Activated naive CD8-positive, alpha-beta T cell treated with anti-CD3 and anti-CD28 coated beads, Interleukin-2, amount 50 U/mL, for 24 hours (primary cell): ENCODE measurements at regions not wholly inside any gene's neighbourhood (a gene's known extent, or its start where the extent isn't known, plus 50 kb on each side); places are given as distances from the start of the nearest gene placed in this dataset.

Experiments
- ATAC-seq: fragments of 150-1000 bp; cut with Tn5 transposase; one replicate; pipeline ENCODE4 v1.10.0; 2021
- DNase-seq: peaks from one replicate; pipeline ENCODE4 v3.0.0; 2021
- H3K27ac Mint-ChIP-seq: one replicate; pipeline ENCODE4 v1.8.0; 2021; ENCODE audit warnings: mild to moderate bottlenecking, mixed read lengths
- H3K27me3 Mint-ChIP-seq: one replicate; pipeline ENCODE4 v1.8.0; 2021; ENCODE audit warnings: mixed read lengths
- H3K36me3 Mint-ChIP-seq: one replicate; pipeline ENCODE4 v1.8.0; 2021; ENCODE audit warnings: low read depth, mixed read lengths
- H3K4me1 Mint-ChIP-seq: one replicate; pipeline ENCODE4 v1.8.0; 2021; ENCODE audit warnings: mixed read lengths
- H3K4me3 Mint-ChIP-seq: one replicate; pipeline ENCODE4 v1.8.0; 2021; ENCODE audit warnings: mild to moderate bottlenecking, moderate library complexity, mixed read lengths
- H3K9me3 Mint-ChIP-seq: one replicate; pipeline ENCODE4 v1.8.0; 2021; ENCODE audit warnings: mixed read lengths

GRCh38 chr7:120138497-120138896, 134.5 kb upstream of the KCND2 start:
- Mint-ChIP-seq H3K27me3 (no peaks in the 10 kb centered on the region), H3K4me3 (no peak overlapping the region), H3K4me1 (no peaks in the 10 kb centered on the region), H3K36me3 (no peaks in the 10 kb centered on the region), H3K9me3 (peaks cover 29% of the 10 kb centered on the region), H3K27ac (no peak overlapping the region)
- no peak for ATAC-seq
- DNase-seq: no peak

GRCh38 chr7:120156476-120156875, 116.5 kb upstream of the KCND2 start:
- H3K4me1 Mint-ChIP-seq: no peaks in the 10 kb centered on the region
- no peak for DNase-seq
- H3K4me3 Mint-ChIP-seq: no peak overlapping the region
- no peak overlapping the region for H3K27ac Mint-ChIP-seq
- H3K27me3 Mint-ChIP-seq: no peaks in the 10 kb centered on the region
- no peak for ATAC-seq
- no peaks in the 10 kb centered on the region for H3K36me3 Mint-ChIP-seq
- peaks cover 7% of the 10 kb centered on the region for H3K9me3 Mint-ChIP-seq

GRCh38 chr7:120160166-120160565, 112.8 kb upstream of the KCND2 start:
- ATAC-seq (no peak), DNase-seq (no peak)
- no peak overlapping the region for H3K4me3 Mint-ChIP-seq
- H3K9me3 Mint-ChIP-seq: peaks cover 7% of the 10 kb centered on the region
- H3K36me3 Mint-ChIP-seq: no peaks in the 10 kb centered on the region
- H3K4me1 Mint-ChIP-seq: no peaks in the 10 kb centered on the region
- H3K27ac Mint-ChIP-seq: no peak overlapping the region
- H3K27me3 Mint-ChIP-seq: no peaks in the 10 kb centered on the region

GRCh38 chr7:120163449-120163848, 109.5 kb upstream of the KCND2 start:
- Mint-ChIP-seq H3K27me3 (no peaks in the 10 kb centered on the region), H3K27ac (no peak overlapping the region), H3K4me3 (no peak overlapping the region), H3K9me3 (peaks cover 3% of the 10 kb centered on the region), H3K4me1 (no peaks in the 10 kb centered on the region), H3K36me3 (no peaks in the 10 kb centered on the region)
- DNase-seq (no peak), ATAC-seq (no peak)

GRCh38 chr7:120165227-120165626, 107.7 kb upstream of the KCND2 start:
- ATAC-seq (no peak), DNase-seq (no peak)
- Mint-ChIP-seq H3K4me3 (no peak overlapping the region), H3K27ac (no peak overlapping the region), H3K4me1 (no peaks in the 10 kb centered on the region), H3K9me3 (peaks cover 3% of the 10 kb centered on the region), H3K36me3 (no peaks in the 10 kb centered on the region), H3K27me3 (no peaks in the 10 kb centered on the region)

GRCh38 chr7:120168066-120168465, 104.9 kb upstream of the KCND2 start:
- DNase-seq (no peak), ATAC-seq (no peak)
- no peaks in the 10 kb centered on the region for H3K4me1 Mint-ChIP-seq
- H3K36me3 Mint-ChIP-seq: no peaks in the 10 kb centered on the region
- H3K4me3 Mint-ChIP-seq: no peak overlapping the region
- no peaks in the 10 kb centered on the region for H3K9me3 Mint-ChIP-seq
- H3K27ac Mint-ChIP-seq: no peak overlapping the region
- H3K27me3 Mint-ChIP-seq: no peaks in the 10 kb centered on the region

- ATAC-seq (no peak), DNase-seq (no peak)
- H3K27ac Mint-ChIP-seq: no peak overlapping the region
- no peaks in the 10 kb centered on the region for H3K36me3 Mint-ChIP-seq
- no peaks in the 10 kb centered on the region for H3K9me3 Mint-ChIP-seq
- H3K27me3 Mint-ChIP-seq: no peaks in the 10 kb centered on the region
- H3K4me3 Mint-ChIP-seq: no peak overlapping the region
- no peaks in the 10 kb centered on the region for H3K4me1 Mint-ChIP-seq
Measured at GRCh38 chr7:120169996-120170783, 102.8 kb upstream of the KCND2 start.

GRCh38 chr7:120170834-120171233, 102.1 kb upstream of the KCND2 start:
- DNase-seq (no peak), ATAC-seq (no peak)
- Mint-ChIP-seq H3K4me1 (no peaks in the 10 kb centered on the region), H3K4me3 (no peak overlapping the region), H3K27ac (no peak overlapping the region), H3K36me3 (no peaks in the 10 kb centered on the region), H3K27me3 (no peaks in the 10 kb centered on the region), H3K9me3 (no peaks in the 10 kb centered on the region)

GRCh38 chr7:120171406-120171805, 101.6 kb upstream of the KCND2 start:
- DNase-seq (no peak), ATAC-seq (no peak)
- H3K27me3 Mint-ChIP-seq: no peaks in the 10 kb centered on the region
- H3K4me1 Mint-ChIP-seq: no peaks in the 10 kb centered on the region
- H3K36me3 Mint-ChIP-seq: no peaks in the 10 kb centered on the region
- no peaks in the 10 kb centered on the region for H3K9me3 Mint-ChIP-seq
- H3K27ac Mint-ChIP-seq: no peak overlapping the region
- H3K4me3 Mint-ChIP-seq: no peak overlapping the region

GRCh38 chr7:120180221-120180620, 92.8 kb upstream of the KCND2 start:
- Mint-ChIP-seq H3K27me3 (no peaks in the 10 kb centered on the region), H3K27ac (no peak overlapping the region), H3K9me3 (no peaks in the 10 kb centered on the region), H3K36me3 (no peaks in the 10 kb centered on the region), H3K4me1 (no peaks in the 10 kb centered on the region), H3K4me3 (no peak overlapping the region)
- ATAC-seq: no peak
- DNase-seq: no peak

- DNase-seq (no peak), ATAC-seq (no peak)
- H3K27ac Mint-ChIP-seq: no peak overlapping the region
- no peaks in the 10 kb centered on the region for H3K27me3 Mint-ChIP-seq
- H3K9me3 Mint-ChIP-seq: no peaks in the 10 kb centered on the region
- H3K4me3 Mint-ChIP-seq: no peak overlapping the region
- no peaks in the 10 kb centered on the region for H3K36me3 Mint-ChIP-seq
- no peaks in the 10 kb centered on the region for H3K4me1 Mint-ChIP-seq
Measured at GRCh38 chr7:120181499-120181898, 91.5 kb upstream of the KCND2 start.

GRCh38 chr7:120184866-120185265, 88.1 kb upstream of the KCND2 start:
- H3K27ac Mint-ChIP-seq: no peak overlapping the region
- no peak for DNase-seq
- no peak for ATAC-seq
- H3K27me3 Mint-ChIP-seq: no peaks in the 10 kb centered on the region
- no peak overlapping the region for H3K4me3 Mint-ChIP-seq
- H3K4me1 Mint-ChIP-seq: no peaks in the 10 kb centered on the region
- H3K9me3 Mint-ChIP-seq: no peaks in the 10 kb centered on the region
- no peaks in the 10 kb centered on the region for H3K36me3 Mint-ChIP-seq

- Mint-ChIP-seq H3K36me3 (no peaks in the 10 kb centered on the region), H3K4me3 (no peak overlapping the region), H3K27ac (no peak overlapping the region), H3K4me1 (no peaks in the 10 kb centered on the region), H3K27me3 (no peaks in the 10 kb centered on the region), H3K9me3 (no peaks in the 10 kb centered on the region)
- DNase-seq (no peak), ATAC-seq (no peak)
Measured at GRCh38 chr7:120185940-120186682, 86.9 kb upstream of the KCND2 start.

- no peaks in the 10 kb centered on the region for H3K36me3 Mint-ChIP-seq
- no peak for DNase-seq
- H3K27me3 Mint-ChIP-seq: no peaks in the 10 kb centered on the region
- ATAC-seq: no peak
- no peak overlapping the region for H3K27ac Mint-ChIP-seq
- H3K9me3 Mint-ChIP-seq: no peaks in the 10 kb centered on the region
- H3K4me1 Mint-ChIP-seq: no peaks in the 10 kb centered on the region
- H3K4me3 Mint-ChIP-seq: no peak overlapping the region
Measured at GRCh38 chr7:120186688-120187087, 86.3 kb upstream of the KCND2 start.

- H3K27ac Mint-ChIP-seq: no peak overlapping the region
Measured at GRCh38 chr7:120189623-120190022, 83.4 kb upstream of the KCND2 start.

More at GRCh38 chr7:120189623-120190022, 83.4 kb upstream of the KCND2 start:
- Mint-ChIP-seq H3K9me3 (no peaks in the 10 kb centered on the region), H3K4me1 (no peaks in the 10 kb centered on the region), H3K27me3 (no peaks in the 10 kb centered on the region), H3K36me3 (no peaks in the 10 kb centered on the region), H3K4me3 (no peak overlapping the region)
- no peak for DNase-seq
- no peak for ATAC-seq
